Neutrophil (primary cell): ENCODE measurements at regions not wholly inside any gene's neighbourhood (a gene's known extent, or its start where the extent isn't known, plus 50 kb on each side); places are given as distances from the start of the nearest gene placed in this dataset.

Source experiments
- H3K27ac ChIP-seq: fragments of 200-600 bp; sonication (generic); 2 replicates; pipeline ENCODE4 v1.5.1; 2016; ENCODE audit warnings: mild to moderate bottlenecking, moderate library complexity
- H3K27me3 ChIP-seq: fragments of 200-600 bp; sonication (generic); 2 replicates; pipeline ENCODE4 v1.6.0; 2016; ENCODE audit warnings: mild to moderate bottlenecking
- H3K36me3 ChIP-seq: fragments of 200-600 bp; sonication (generic); 2 replicates; pipeline ENCODE4 v1.5.1; 2017
- H3K4me1 ChIP-seq, 2 experiments: fragments of 200-600 bp in 1 of 2; sonication (generic) in 1 of 2; 1 replicate in 1 of 2; 2 replicates in 1 of 2; pipeline versions ENCODE4 v1.5.1 to v1.6.1; 2013 to 2016; ENCODE audit warnings: low read depth in 1 of 2, low read length in 1 of 2, mild to moderate bottlenecking in 1 of 2, moderate library complexity in 1 of 2; ENCODE audit not compliant: control insufficient read depth in 1 of 2, insufficient read depth in 1 of 2
- H3K4me3 ChIP-seq, 2 experiments: fragments of 200-600 bp in 1 of 2; sonication (generic) in 1 of 2; 1 replicate in 1 of 2; 2 replicates in 1 of 2; pipeline ENCODE4 v1.5.1; 2013 to 2016; ENCODE audit warnings: low read depth in 1 of 2, low read length in 1 of 2, mild to moderate bottlenecking in 1 of 2, moderate library complexity in 1 of 2
- H3K9me3 ChIP-seq: fragments of 200-600 bp; sonication (generic); 2 replicates; pipeline ENCODE4 v1.5.1; 2016
- CTCF ChIP-seq: fragments of 200-600 bp; sonication (generic); IDR thresholded peaks from 2 replicates; pipeline ENCODE4 v1.5.1; 2016; ENCODE audit warnings: antibody characterized with exemption

- Histone ChIP-seq H3K27me3 (no peaks in the 10 kb centered on the region), H3K27ac (no peak overlapping the region), H3K36me3 (no peaks in the 10 kb centered on the region), H3K4me3 (no peak overlapping the region), H3K9me3 (no peaks in the 10 kb centered on the region), H3K4me1 (no peaks in the 10 kb centered on the region)
- TF ChIP-seq CTCF, result no peak
Measured at GRCh38 chr3:22141769-22142168, 390.8 kb upstream of the ZNF385D start.

GRCh38 chr3:22147161-22147560, 396.2 kb upstream of the ZNF385D start:
- no peak for TF ChIP-seq CTCF
- Histone ChIP-seq H3K4me3 (no peak overlapping the region), H3K27me3 (no peaks in the 10 kb centered on the region), H3K9me3 (no peaks in the 10 kb centered on the region), H3K27ac (no peak overlapping the region), H3K36me3 (no peaks in the 10 kb centered on the region), H3K4me1 (no peaks in the 10 kb centered on the region)

GRCh38 chr3:22156868-22157267, 405.9 kb upstream of the ZNF385D start:
- no peak for TF ChIP-seq CTCF

GRCh38 chr3:22157848-22158247, 406.8 kb upstream of the ZNF385D start:
- TF ChIP-seq CTCF, result no peak
- Histone ChIP-seq H3K36me3 (no peaks in the 10 kb centered on the region), H3K9me3 (no peaks in the 10 kb centered on the region), H3K4me3 (no peak overlapping the region), H3K27ac (no peak overlapping the region), H3K27me3 (no peaks in the 10 kb centered on the region), H3K4me1 (no peaks in the 10 kb centered on the region)

More at GRCh38 chr3:22156868-22157267, 405.9 kb upstream of the ZNF385D start:
- H3K27me3 ChIP-seq, result no peaks in the 10 kb centered on the region
- H3K9me3 ChIP-seq, result no peaks in the 10 kb centered on the region
- H3K4me3 ChIP-seq, result no peak overlapping the region
- H3K36me3 ChIP-seq, result no peaks in the 10 kb centered on the region
- H3K27ac ChIP-seq, result no peak overlapping the region
- no peaks in the 10 kb centered on the region for H3K4me1 ChIP-seq

- Histone ChIP-seq H3K9me3 (no peaks in the 10 kb centered on the region), H3K4me3 (no peak overlapping the region), H3K36me3 (no peaks in the 10 kb centered on the region), H3K27ac (no peak overlapping the region), H3K4me1 (no peaks in the 10 kb centered on the region), H3K27me3 (no peaks in the 10 kb centered on the region)
- no peak for TF ChIP-seq CTCF
Measured at GRCh38 chr3:22159004-22159695, 408.1 kb upstream of the ZNF385D start.

- no peaks in the 10 kb centered on the region for H3K9me3 ChIP-seq
- TF ChIP-seq CTCF, result no peak
- H3K27ac ChIP-seq, result no peak overlapping the region
- H3K4me1 ChIP-seq, result no peaks in the 10 kb centered on the region
- no peaks in the 10 kb centered on the region for H3K36me3 ChIP-seq
- H3K4me3 ChIP-seq, result no peak overlapping the region
- H3K27me3 ChIP-seq, result no peaks in the 10 kb centered on the region
Measured at GRCh38 chr3:22161315-22161714, 410.3 kb upstream of the ZNF385D start.
